Lower leg skin (tissue), 3 donors: ENCODE measurements at regions not wholly inside any gene's neighbourhood (a gene's known extent, or its start where the extent isn't known, plus 50 kb on each side); places are given as distances from the start of the nearest gene placed in this dataset.

ENCODE experiments used
- CTCF ChIP-seq, 3 donors: fragments of 450-650 bp; IDR thresholded peaks; one replicate each; pipeline ENCODE4 v1.5.1; 2016; ENCODE audit warnings: antibody characterized with exemption in 3 of 3, mild to moderate bottlenecking in 3 of 3, moderate library complexity in 2 of 3
- POLR2A ChIP-seq, 2 donors: fragments of 450-650 bp; IDR thresholded peaks; one replicate each; pipeline ENCODE4 v1.6.1; 2016 to 2017; ENCODE audit warnings: antibody characterized with exemption in 2 of 2, mild to moderate bottlenecking in 1 of 2, moderate library complexity in 1 of 2

GRCh38 chr19:28489776-28490175 lies 723.2 kb downstream of the UQCRFS1 start:
- TF ChIP-seq CTCF (IDR thresholded peaks at IDR 0.05), result no peak
- no peak for TF ChIP-seq POLR2A (IDR thresholded peaks at IDR 0.05)
